ENCODE measurements at regions not wholly inside any gene's neighbourhood (a gene's known extent, or its start where the extent isn't known, plus 50 kb on each side); places are given as distances from the start of the nearest gene placed in this dataset.
A peak's percentile ranks its signal among the peaks of the same experiment; 100 is the strongest.

GRCh38 chr15:24761704-24762302, 86.2 kb downstream of the NPAP1 start:
- ChIA-PET POLR2A (ENCODE audit: unreplicated experiment) (no interaction called here), CTCF (no interaction called here)
- H3K4me1 ChIP-seq (replicated peaks; ENCODE audit: insufficient read depth) = no peaks in the 10 kb centered on the region
- H3K36me3 ChIP-seq (ENCODE audit: low read depth) = no peaks in the 10 kb centered on the region
- H3K4me3 ChIP-seq = no peak overlapping the region
- intact Hi-C loops (cut with micrococcal nuclease; ENCODE audit: unreplicated experiment) = no loop called here
- H3K27me3 ChIP-seq (ENCODE audit: insufficient read depth, low read depth) = no peaks in the 10 kb centered on the region
- no peaks in the 10 kb centered on the region for H3K9me3 ChIP-seq (ENCODE audit: insufficient read depth, low read depth)
- no TSS peak for BruUV-seq (replicated peaks)
- no peak overlapping the region for H3K4me2 ChIP-seq
- H3K79me2 ChIP-seq (ENCODE audit: low read depth) = no peaks in the 10 kb centered on the region
- no peak overlapping the region for H3K27ac ChIP-seq
- no peaks in the 10 kb centered on the region for H4K20me1 ChIP-seq (ENCODE audit: insufficient read depth)
- H3K9me2 ChIP-seq (ENCODE audit: insufficient read depth) = no peaks in the 10 kb centered on the region
- peak; percentile 53; the same call in 1 of the 2 replicates for TF ChIP-seq CTCF (conservative IDR thresholded peaks at IDR 0.05)
- TF ChIP-seq EZH2 (IDR thresholded peaks at IDR 0.05; ENCODE audit: low read depth) = no peak
- H2AFZ ChIP-seq = no peak overlapping the region
- H3F3A ChIP-seq (ENCODE audit: insufficient read depth, low read depth) = peaks cover 4% of the 10 kb centered on the region; the same call in 1 of the 2 replicates
- DNase-seq = no peak

- H3K4me1 ChIP-seq (replicated peaks; ENCODE audit: insufficient read depth) = no peaks in the 10 kb centered on the region
- peaks cover 4% of the 10 kb centered on the region; the same call in 1 of the 2 replicates for H3F3A ChIP-seq (ENCODE audit: insufficient read depth, low read depth)
- no peak for DNase-seq
- no peaks in the 10 kb centered on the region for H3K36me3 ChIP-seq (ENCODE audit: low read depth)
- POLR2A ChIA-PET (ENCODE audit: unreplicated experiment) = no interaction called here
- no peak overlapping the region for H3K4me3 ChIP-seq
- TF ChIP-seq CTCF (conservative IDR thresholded peaks at IDR 0.05) = no peak
- no peak for TF ChIP-seq EZH2 (IDR thresholded peaks at IDR 0.05; ENCODE audit: low read depth)
- H3K4me2 ChIP-seq = no peak overlapping the region
- no peak overlapping the region for H3K27ac ChIP-seq
- intact Hi-C loops (cut with micrococcal nuclease; ENCODE audit: unreplicated experiment) = no loop called here
- H3K79me2 ChIP-seq (ENCODE audit: low read depth) = no peaks in the 10 kb centered on the region
- no peaks in the 10 kb centered on the region for H4K20me1 ChIP-seq (ENCODE audit: insufficient read depth)
- CTCF ChIA-PET = no interaction called here
- no peak overlapping the region for H2AFZ ChIP-seq
- H3K9me3 ChIP-seq (ENCODE audit: insufficient read depth, low read depth) = no peaks in the 10 kb centered on the region
- H3K27me3 ChIP-seq (ENCODE audit: insufficient read depth, low read depth) = no peaks in the 10 kb centered on the region
- no peaks in the 10 kb centered on the region for H3K9me2 ChIP-seq (ENCODE audit: insufficient read depth)
- BruUV-seq (replicated peaks) = no TSS peak
These were observed 88.3 kb downstream of the NPAP1 start for GRCh38 chr15:24763891-24764290.

- H3K4me1 ChIP-seq (replicated peaks; ENCODE audit: insufficient read depth) = no peaks in the 10 kb centered on the region
- intact Hi-C loops (cut with micrococcal nuclease; ENCODE audit: unreplicated experiment) = no loop called here
- CTCF ChIA-PET = no interaction called here
- no peak overlapping the region for H3K27ac ChIP-seq
- BruUV-seq (replicated peaks) = no TSS peak
- POLR2A ChIA-PET (ENCODE audit: unreplicated experiment) = no interaction called here
- DNase-seq = no peak
- H4K20me1 ChIP-seq (ENCODE audit: insufficient read depth) = no peaks in the 10 kb centered on the region
- no peak overlapping the region for H3K4me2 ChIP-seq
- H3K4me3 ChIP-seq = no peak overlapping the region
- H3K9me2 ChIP-seq (ENCODE audit: insufficient read depth) = no peaks in the 10 kb centered on the region
- H3K27me3 ChIP-seq (ENCODE audit: insufficient read depth, low read depth) = no peaks in the 10 kb centered on the region
- H2AFZ ChIP-seq = no peak overlapping the region
- no peaks in the 10 kb centered on the region for H3K79me2 ChIP-seq (ENCODE audit: low read depth)
- H3K9me3 ChIP-seq (ENCODE audit: insufficient read depth, low read depth) = no peaks in the 10 kb centered on the region
- H3K36me3 ChIP-seq (ENCODE audit: low read depth) = no peaks in the 10 kb centered on the region
- TF ChIP-seq EZH2 (IDR thresholded peaks at IDR 0.05; ENCODE audit: low read depth) (no peak), CTCF (conservative IDR thresholded peaks at IDR 0.05) (no peak)
- peaks cover 4% of the 10 kb centered on the region; the same call in 1 of the 2 replicates for H3F3A ChIP-seq (ENCODE audit: insufficient read depth, low read depth)
These were observed 89.0 kb downstream of the NPAP1 start for GRCh38 chr15:24764375-24765171.

All from PC-9 (cell line).